Liver (tissue), 8 donors: ENCODE measurements at regions not wholly inside any gene's neighbourhood (a gene's known extent, or its start where the extent isn't known, plus 50 kb on each side); places are given as distances from the start of the nearest gene placed in this dataset.

Experiments used
- DNase-seq: peaks from one replicate; pipeline ENCODE4 v3.0.0-alpha.2; 2017; ENCODE audit warnings: low spot score
- H3K27ac ChIP-seq, 2 donors: one replicate each; pipeline ENCODE4 v1.7.0; 2013; ENCODE audit warnings: inconsistent platforms in 2 of 2, low read length in 2 of 2, control low read depth in 1 of 2, low read depth in 1 of 2, mild to moderate bottlenecking in 1 of 2
- H3K27me3 ChIP-seq, 4 donors: one replicate each; pipeline versions ENCODE4 v1.6.1 to v1.7.0; 2013; ENCODE audit warnings: low read length in 3 of 4, inconsistent platforms in 1 of 4, mild to moderate bottlenecking in 1 of 4, moderate library complexity in 1 of 4; ENCODE audit not compliant: control insufficient read depth in 4 of 4, insufficient read depth in 4 of 4
- H3K36me3 ChIP-seq, 4 donors: one replicate each; pipeline versions ENCODE4 v1.6.1 to v1.7.0; 2013; ENCODE audit warnings: low read length in 3 of 4, mild to moderate bottlenecking in 3 of 4, low read depth in 1 of 4, moderate library complexity in 1 of 4; ENCODE audit not compliant: control insufficient read depth in 4 of 4, insufficient read depth in 3 of 4
- H3K4me1 ChIP-seq, 4 donors: one replicate each; pipeline versions ENCODE4 v1.6.1 to v1.7.0; 2013; ENCODE audit warnings: low read length in 3 of 4, mild to moderate bottlenecking in 3 of 4, moderate library complexity in 1 of 4; ENCODE audit not compliant: control insufficient read depth in 4 of 4, insufficient read depth in 4 of 4
- H3K4me3 ChIP-seq, 3 donors: one replicate each; pipeline versions ENCODE4 v1.6.1 to v1.7.0; 2013; ENCODE audit warnings: low read length in 3 of 3, control low read depth in 1 of 3, low read depth in 1 of 3, mild to moderate bottlenecking in 1 of 3
- H3K9ac ChIP-seq, 2 donors: one replicate each; pipeline ENCODE4 v1.7.0; 2013; ENCODE audit warnings: low read length in 2 of 2, mild to moderate bottlenecking in 2 of 2, moderate library complexity in 2 of 2, control low read depth in 1 of 2, low read depth in 1 of 2
- H3K9me3 ChIP-seq, 4 donors: one replicate each; pipeline versions ENCODE4 v1.6.1 to v1.7.0; 2013; ENCODE audit warnings: low read length in 3 of 4; ENCODE audit not compliant: control insufficient read depth in 4 of 4
- ATF3 ChIP-seq: IDR thresholded peaks from 2 replicates; pipeline ENCODE4 v1.6.1; 2016; ENCODE audit warnings: antibody characterized with exemption
- CTCF ChIP-seq: fragments of 150-350 bp; IDR thresholded peaks from 2 replicates; pipeline ENCODE4 v1.5.1; 2017; ENCODE audit warnings: improper control_type of control experiment, low read depth, low read length; ENCODE audit not compliant: missing input control
- EGR1 ChIP-seq, 2 donors: IDR thresholded peaks; 2 replicates each; pipeline ENCODE4 v1.6.1; 2016 to 2018; ENCODE audit warnings: antibody characterized with exemption in 2 of 2, low read depth in 2 of 2
- FOXA1 ChIP-seq: IDR thresholded peaks from 2 replicates; pipeline ENCODE4 v1.6.1; 2016; ENCODE audit warnings: antibody characterized with exemption
- FOXA2 ChIP-seq: IDR thresholded peaks from 2 replicates; pipeline ENCODE4 v1.6.1; 2016; ENCODE audit warnings: antibody characterized with exemption
- GABPA ChIP-seq, 2 donors: IDR thresholded peaks in 1 of 2; conservative IDR thresholded peaks in 1 of 2; 2 replicates each; pipeline ENCODE4 v1.6.1; 2016; ENCODE audit warnings: antibody characterized with exemption in 2 of 2, mild to moderate bottlenecking in 1 of 2, moderate library complexity in 1 of 2
- HNF4A ChIP-seq, 2 donors: conservative IDR thresholded peaks; 2 replicates each; pipeline ENCODE4 v1.6.1; 2016; ENCODE audit warnings: antibody characterized with exemption in 2 of 2, mild to moderate bottlenecking in 2 of 2
- JUND ChIP-seq, 2 donors: IDR thresholded peaks; 2 replicates each; pipeline ENCODE4 v1.6.1; 2016; ENCODE audit warnings: antibody characterized with exemption in 2 of 2
- MAX ChIP-seq: IDR thresholded peaks from 2 replicates; pipeline ENCODE4 v1.6.1; 2016; ENCODE audit warnings: antibody characterized with exemption
- NR2F2 ChIP-seq: IDR thresholded peaks from 2 replicates; pipeline ENCODE4 v1.6.1; 2016; ENCODE audit warnings: antibody characterized with exemption
- RAD21 ChIP-seq, 2 donors: IDR thresholded peaks; 2 replicates each; pipeline ENCODE4 v1.6.1; 2016; ENCODE audit warnings: antibody characterized with exemption in 2 of 2, mild to moderate bottlenecking in 2 of 2
- SP1 ChIP-seq: IDR thresholded peaks from 2 replicates; pipeline ENCODE4 v1.6.1; 2018; ENCODE audit warnings: antibody characterized with exemption, mild to moderate bottlenecking
- TAF1 ChIP-seq: conservative IDR thresholded peaks from 2 replicates; pipeline ENCODE4 v1.6.1; 2016; ENCODE audit warnings: antibody characterized with exemption, mild to moderate bottlenecking
- YY1 ChIP-seq: IDR thresholded peaks from 2 replicates; pipeline ENCODE4 v1.6.1; 2016; ENCODE audit warnings: antibody characterized with exemption, mild to moderate bottlenecking
- ZBTB33 ChIP-seq: IDR thresholded peaks from 2 replicates; pipeline ENCODE4 v1.6.1; 2016; ENCODE audit warnings: antibody characterized with exemption
- WGBS: extraction: QIAGEN DNeasy Blood & Tissue Kit; methylation state at CpG from one replicate; pipeline ENCODE4 v1.1.7; 2013; 5-methylcytosine and 5-hydroxymethylcytosine counted together
- donor health status: healthy.
- donor health status: healthy.
- donor health status: healthy.
- donor health status: healthy.
- donor health status: healthy.

- H3K36me3 ChIP-seq, result no peaks in the 10 kb centered on the region
- DNase-seq, result no peak
- 44% methylated on average over 2 of the region's 2 CpGs for WGBS
- TF ChIP-seq CTCF, result no peak
- TF ChIP-seq FOXA1, result no peak
- no peak for TF ChIP-seq RAD21 (IDR thresholded peaks at IDR 0.05)
- no peak for TF ChIP-seq ATF3
- no peak for TF ChIP-seq MAX
- TF ChIP-seq SP1, result no peak
- TF ChIP-seq HNF4A (conservative IDR thresholded peaks at IDR 0.05), result no peak
- no peak overlapping the region for H3K4me3 ChIP-seq
- no peaks in the 10 kb centered on the region for H3K9me3 ChIP-seq
- peaks cover 0 to 3% (median 0%) of the 10 kb centered on the region in 4 donors for H3K27me3 ChIP-seq
- H3K9ac ChIP-seq, result no peak overlapping the region
- no peak overlapping the region for H3K27ac ChIP-seq
- no peaks in the 10 kb centered on the region for H3K4me1 ChIP-seq
Observed at GRCh38 chr14:25522926-25523325, 473.0 kb upstream of the STXBP6 start.

- H3K9ac ChIP-seq, result no peak overlapping the region
- H3K36me3 ChIP-seq, result no peaks in the 10 kb centered on the region
- 81% methylated on average over 6 of the region's 6 CpGs for WGBS
- H3K4me3 ChIP-seq, result no peak overlapping the region
- no peak overlapping the region for H3K27ac ChIP-seq
- TF ChIP-seq FOXA1 (no peak), MAX (no peak), NR2F2 (no peak), JUND (IDR thresholded peaks at IDR 0.05) (no peak), ZBTB33 (no peak), ATF3 (no peak)
- peaks cover 0 to 3% (median 0%) of the 10 kb centered on the region in 4 donors for H3K27me3 ChIP-seq
- no peaks in the 10 kb centered on the region for H3K4me1 ChIP-seq
- DNase-seq, result no peak
- H3K9me3 ChIP-seq, result no peaks in the 10 kb centered on the region
Observed at GRCh38 chr14:25522116-25522515, 472.2 kb upstream of the STXBP6 start.

GRCh38 chr14:25521616-25522015, 471.7 kb upstream of the STXBP6 start:
- Histone ChIP-seq H3K4me3 (no peak overlapping the region), H3K9ac (no peak overlapping the region), H3K9me3 (no peaks in the 10 kb centered on the region), H3K27ac (no peak overlapping the region), H3K36me3 (no peaks in the 10 kb centered on the region), H3K4me1 (no peaks in the 10 kb centered on the region), H3K27me3 (peaks cover 0 to 3% (median 0%) of the 10 kb centered on the region in 4 donors)
- no peak for DNase-seq
- WGBS, result 75% methylated on average over 2 of the region's 2 CpGs
- TF ChIP-seq TAF1 (no peak), YY1 (no peak), RAD21 (IDR thresholded peaks at IDR 0.05) (no peak), HNF4A (conservative IDR thresholded peaks at IDR 0.05) (no peak), JUND (IDR thresholded peaks at IDR 0.05) (no peak), MAX (no peak), FOXA2 (no peak), EGR1 (IDR thresholded peaks at IDR 0.05; ENCODE audit: low read depth in 2 of 2) (no peak), ATF3 (no peak), NR2F2 (no peak), GABPA (IDR thresholded peaks at IDR 0.05 in 1 of 2, conservative IDR thresholded peaks at IDR 0.05 in 1 of 2) (no peak), FOXA1 (no peak)
